ENCODE measurements at regions not wholly inside any gene's neighbourhood (a gene's known extent, or its start where the extent isn't known, plus 50 kb on each side); places are given as distances from the start of the nearest gene placed in this dataset.
"Not testable (repeated sequence)": the region's sequence is repeated elsewhere in the genome, so short reads cannot be mapped to it uniquely, and the experiment has no call there.

DNA sequence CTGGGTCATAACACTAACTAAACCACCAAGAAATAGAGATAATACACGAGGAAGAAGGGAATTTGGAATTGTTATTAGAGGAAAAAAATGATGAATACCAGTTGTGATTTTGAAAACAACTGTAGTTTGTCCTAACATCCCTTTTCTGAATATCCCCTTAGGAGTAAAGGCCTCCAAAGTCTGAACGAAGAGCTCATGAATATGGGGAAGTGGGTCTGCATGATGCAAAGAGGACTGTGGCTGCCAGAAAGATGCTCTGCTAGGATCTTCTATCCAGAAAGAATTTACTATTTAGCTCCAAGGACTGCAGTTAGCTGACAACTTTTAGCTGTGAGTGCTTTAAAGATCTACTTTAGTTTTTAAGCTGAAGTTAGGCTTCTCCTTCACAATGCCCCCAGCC lies 308.8 kb upstream of the HS3ST5 start:
- no peak for DNase-seq (ENCODE audit: low read depth in 2 of 2)

DNA sequence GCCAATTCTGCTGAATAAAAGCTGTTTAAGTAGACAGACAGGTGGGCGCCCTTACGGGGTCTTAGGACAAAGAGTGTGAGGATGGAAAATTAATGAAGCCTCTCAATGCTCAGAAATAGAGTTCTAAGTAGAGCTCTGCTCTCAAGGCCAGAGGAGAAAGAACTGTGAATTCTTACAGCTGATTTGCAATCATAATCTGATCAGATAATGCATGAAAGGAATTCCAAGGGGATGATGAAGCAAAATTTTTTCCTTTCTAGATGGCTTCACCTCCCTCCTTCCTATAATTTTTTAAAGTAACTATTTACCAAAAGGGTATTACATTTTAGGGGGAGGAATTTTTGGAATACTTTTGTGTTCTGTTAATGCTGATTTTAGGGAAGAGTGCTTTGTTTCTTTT lies 308.1 kb upstream of the HS3ST5 start:
- no peak for DNase-seq (ENCODE audit: low read depth in 2 of 2)

DNA sequence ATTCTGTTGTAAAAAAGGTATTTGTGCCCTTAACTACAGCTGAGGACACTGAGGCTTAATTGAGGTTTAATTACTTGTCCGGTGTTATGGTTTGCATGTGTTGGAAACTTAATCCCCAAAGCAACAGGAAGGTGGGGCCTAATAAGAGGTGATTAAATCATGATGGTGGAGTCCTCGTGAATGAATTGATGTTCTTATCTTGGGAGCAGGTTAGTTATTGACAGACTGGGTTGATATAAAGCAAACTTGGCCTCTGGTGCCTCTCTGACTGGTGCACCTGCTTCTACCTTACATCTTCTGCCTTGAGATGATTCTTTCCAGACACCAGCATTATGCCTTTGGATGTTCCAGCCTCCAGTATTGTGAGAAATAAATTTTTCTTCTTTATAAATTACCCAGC lies 306.5 kb upstream of the HS3ST5 start:
- DNase-seq (ENCODE audit: low read depth in 2 of 2) = no peak

DNA sequence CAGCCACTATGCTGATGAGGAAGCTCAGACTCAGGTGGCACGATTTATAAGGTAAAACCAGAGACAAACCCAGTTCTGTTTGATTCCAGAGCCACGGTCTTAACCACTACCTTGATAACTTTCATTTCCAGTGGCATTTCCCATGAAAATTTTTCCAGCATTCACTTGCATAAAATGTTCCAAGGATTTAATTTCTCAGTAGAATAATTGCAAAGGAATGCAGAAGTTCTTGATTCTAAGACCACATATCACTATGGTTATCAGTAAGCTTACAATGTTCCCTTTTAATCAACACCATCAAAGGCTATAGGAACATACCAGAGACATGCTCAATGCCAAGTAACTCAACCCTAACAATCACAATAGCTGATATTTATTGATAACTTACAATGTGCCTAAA lies 306.0 kb upstream of the HS3ST5 start:
- no peak for DNase-seq (ENCODE audit: low read depth in 2 of 2)

DNA sequence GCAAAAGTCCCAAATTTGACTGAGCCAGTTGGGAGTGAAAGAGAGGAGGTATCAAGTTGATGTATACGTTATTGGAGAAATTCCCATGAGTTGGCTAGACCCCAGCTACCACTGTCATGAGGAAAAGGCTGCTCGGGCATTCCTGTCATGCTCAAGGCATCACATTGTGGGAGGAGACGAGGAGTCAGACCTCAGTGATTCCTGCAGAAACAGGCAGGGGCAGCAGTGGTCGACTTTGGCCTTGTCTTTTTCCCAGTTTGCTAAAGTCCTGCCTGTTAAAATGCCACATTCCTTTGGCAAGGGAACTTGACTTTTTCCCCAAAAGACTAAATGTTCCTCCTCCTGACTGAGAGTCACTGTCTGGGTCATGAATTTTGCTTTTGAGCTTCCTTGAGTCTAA lies 295.5 kb upstream of the HS3ST5 start:
- DNase-seq (ENCODE audit: low read depth in 2 of 2) = no peak

DNA sequence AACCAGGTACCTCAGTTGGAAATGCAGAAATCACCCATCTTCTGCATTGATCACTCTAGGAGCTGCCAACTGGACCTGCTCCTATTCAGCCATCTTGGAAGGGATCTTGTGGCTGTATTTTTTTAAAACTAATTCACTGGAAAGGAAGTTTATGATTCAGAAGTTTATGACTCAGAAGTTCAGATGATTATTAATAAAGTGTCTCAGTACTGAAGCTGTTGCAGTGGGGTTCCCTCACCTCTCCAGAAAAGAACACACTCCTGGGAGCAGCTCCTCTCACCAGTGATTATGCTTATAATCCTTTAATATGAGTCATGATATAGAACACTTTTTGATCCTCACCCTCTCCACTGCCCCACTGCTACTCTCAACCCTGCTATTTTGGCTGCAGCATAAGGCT lies 291.2 kb upstream of the HS3ST5 start:
- DNase-seq (ENCODE audit: low read depth in 2 of 2) = no peak

DNA sequence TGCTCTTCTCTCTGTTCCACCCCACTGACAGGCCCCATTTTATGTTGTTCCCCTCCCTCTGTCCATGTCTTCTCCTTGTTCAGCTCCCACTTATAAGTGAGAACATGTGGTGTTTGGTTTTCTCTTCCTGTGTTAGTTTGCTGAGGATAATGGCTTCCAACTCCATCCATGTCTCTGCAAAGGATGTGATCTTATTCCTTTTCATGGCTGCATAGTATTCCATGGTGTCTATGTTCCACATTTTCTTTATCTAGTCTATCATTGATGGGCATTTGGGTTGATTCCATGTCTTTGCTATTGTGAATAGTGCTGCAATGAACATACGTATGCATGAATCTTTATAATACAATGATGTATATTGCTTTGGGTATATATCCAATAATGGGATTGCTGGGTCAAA lies 283.4 kb upstream of the HS3ST5 start:
- DNase-seq (ENCODE audit: low read depth in 2 of 2) = not testable (repeated sequence)

DNA sequence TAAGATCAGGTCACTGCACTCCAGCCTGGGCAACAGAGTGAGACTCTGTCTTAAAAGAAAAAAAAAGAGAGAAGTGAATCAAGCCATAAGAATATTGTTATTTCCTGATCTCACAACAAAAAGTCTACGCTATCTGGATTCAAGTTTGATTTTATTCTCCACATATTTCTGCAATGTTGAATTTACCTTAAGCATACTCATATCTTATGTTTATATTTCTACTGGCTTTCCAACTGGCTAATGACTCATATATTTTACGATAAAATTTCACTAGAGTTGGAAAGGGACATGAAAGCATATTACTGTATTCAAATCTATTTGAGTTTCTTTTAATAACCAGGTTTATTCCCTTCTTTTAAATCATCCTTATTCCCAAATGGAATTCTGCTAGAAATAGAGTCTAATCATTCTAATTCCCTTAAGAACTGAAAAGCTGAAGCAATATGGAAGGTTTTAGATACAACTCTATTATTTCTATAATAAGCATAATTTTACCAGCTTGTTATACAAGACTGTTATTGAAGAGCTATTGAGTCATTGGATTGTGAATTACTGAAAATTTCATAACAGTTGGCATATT lies 276.9 kb upstream of the HS3ST5 start:
- DNase-seq (ENCODE audit: low read depth in 2 of 2) = no peak

DNA sequence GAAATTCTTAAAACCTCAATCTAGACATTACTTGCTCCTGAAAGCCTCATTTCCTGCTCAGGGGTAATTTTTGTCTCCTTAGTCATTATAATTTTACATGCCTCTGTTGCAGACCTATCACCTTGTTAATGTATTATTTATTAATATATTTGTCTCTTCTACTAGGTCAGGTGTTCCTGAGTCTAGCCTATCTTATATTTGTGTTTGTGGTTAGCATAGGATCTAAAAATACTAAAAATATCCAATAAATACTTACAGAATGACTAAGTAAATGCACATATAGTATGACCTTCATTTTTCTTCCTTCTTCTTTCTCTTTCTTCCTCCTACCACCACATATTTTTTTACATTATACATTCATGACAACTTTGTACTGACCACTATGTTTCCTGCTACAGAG lies 268.9 kb upstream of the HS3ST5 start:
- no peak for DNase-seq (ENCODE audit: low read depth in 2 of 2)

DNA sequence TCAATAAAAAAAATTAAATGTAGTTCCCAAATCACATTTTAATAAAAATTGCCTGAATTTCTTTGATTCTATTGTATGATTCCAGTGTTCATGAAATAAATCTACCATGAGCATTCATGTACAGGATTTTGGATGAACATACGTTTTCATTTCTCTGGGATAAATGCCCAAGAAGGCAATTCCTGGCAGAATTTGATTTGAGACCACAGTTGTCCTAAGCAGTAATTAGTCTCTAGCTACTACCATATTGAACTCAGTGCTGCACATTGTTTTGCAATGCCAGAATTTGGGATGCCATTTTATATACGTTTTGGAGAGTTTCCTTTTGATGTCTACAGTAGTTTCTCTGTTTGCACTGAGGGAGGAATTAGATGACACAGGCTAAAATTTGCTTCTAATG lies 265.3 kb upstream of the HS3ST5 start:
- no peak for DNase-seq (ENCODE audit: low read depth in 2 of 2)

DNA sequence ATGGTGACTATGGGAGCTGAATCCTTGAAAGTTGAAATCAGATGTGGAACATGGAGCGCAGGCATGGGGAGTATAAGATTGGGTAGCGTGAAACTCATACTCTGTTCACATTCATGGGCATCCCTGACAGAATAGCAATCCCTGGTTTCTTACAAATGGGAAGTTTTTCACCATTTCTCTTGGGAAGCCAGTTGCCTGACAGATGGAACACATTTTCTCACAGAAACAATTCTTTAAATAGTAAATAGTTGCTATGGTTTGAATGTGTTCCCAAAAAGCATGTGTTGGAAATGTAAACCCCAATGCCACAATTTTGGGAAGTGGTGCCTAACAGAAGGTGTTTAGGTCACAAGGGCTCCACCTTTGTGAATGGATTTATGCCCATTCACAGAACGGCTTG lies 262.8 kb upstream of the HS3ST5 start:
- no peak for DNase-seq (ENCODE audit: low read depth in 2 of 2)

DNA sequence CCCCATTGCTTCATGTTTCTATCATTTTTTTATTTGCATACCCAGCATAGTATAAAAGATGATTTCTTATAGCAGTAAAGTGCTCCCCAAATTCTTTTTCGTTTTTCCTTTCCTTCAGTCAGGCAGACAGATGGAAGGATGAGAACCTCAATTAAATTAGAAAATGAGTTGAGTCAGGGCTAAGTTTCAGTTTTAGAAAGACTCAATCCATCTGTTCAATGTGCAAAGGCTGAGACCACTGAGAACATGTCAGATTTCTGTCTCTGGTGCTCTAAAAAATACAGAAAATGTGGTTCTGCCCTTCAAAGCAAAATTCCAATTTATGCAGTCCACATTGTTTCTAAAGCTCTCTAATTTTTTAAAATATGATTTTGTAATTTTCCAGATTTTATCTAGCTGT lies 257.6 kb upstream of the HS3ST5 start:
- DNase-seq (ENCODE audit: low read depth in 2 of 2) = no peak

DNA sequence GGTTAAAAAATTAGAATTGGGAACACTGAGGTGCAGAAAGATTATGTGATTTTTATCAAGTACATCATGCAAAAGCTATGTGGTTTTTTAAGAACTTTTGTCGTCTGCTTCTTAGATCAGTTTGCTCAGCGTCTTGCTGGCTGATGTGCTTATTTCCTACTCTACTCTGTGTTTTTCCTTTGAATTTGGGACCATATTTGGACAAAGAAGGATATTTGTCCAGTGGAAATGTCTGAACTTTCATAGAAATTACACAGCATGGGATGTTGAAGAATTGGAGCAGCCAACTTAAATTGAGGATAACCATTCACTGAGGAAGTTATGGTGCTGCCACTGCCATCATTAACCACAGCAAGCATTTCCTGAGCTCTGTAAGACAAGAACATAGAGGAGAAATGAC lies 252.8 kb upstream of the HS3ST5 start:
- no peak for DNase-seq (ENCODE audit: low read depth in 2 of 2)

DNA sequence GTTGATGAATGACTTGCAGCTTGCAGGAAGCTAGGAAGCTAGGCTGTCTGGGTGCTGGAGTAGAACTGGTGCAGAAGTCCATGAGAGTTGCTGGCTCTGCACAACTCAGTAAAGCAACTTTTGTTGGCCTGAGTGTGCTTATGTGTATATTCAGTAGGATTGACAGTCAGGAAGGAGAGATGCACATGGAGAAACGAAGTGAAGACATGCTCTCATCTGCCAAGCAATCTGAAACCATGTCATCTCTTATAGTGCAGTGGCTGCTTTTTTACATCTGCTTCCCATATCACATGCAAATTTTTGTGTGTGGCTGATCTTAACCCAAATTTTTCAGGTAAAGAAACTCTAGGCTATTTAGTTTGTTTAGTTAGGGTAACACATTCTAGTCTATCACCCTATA lies 252.4 kb upstream of the HS3ST5 start:
- DNase-seq (ENCODE audit: low read depth in 2 of 2) = no peak

DNA sequence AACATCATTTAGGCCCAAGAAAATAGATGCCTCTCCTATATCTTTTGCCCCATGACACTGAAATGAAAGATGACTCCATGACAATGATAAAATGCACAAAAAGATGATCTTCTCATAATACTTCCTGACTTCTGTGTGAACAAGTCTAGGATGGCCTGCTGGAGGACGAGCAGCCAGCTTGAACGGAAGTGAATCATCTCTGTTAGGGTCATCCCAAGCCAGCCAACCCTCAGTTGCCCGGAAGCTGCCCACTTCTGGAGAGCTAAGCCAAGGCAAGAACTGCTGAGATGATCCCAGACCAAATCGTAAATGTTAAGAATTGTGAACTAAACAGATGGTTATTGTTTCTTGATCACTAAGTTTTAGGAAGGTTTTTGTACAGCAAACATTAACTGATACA lies 249.7 kb upstream of the HS3ST5 start:
- no peak for DNase-seq (ENCODE audit: low read depth in 2 of 2)

DNA sequence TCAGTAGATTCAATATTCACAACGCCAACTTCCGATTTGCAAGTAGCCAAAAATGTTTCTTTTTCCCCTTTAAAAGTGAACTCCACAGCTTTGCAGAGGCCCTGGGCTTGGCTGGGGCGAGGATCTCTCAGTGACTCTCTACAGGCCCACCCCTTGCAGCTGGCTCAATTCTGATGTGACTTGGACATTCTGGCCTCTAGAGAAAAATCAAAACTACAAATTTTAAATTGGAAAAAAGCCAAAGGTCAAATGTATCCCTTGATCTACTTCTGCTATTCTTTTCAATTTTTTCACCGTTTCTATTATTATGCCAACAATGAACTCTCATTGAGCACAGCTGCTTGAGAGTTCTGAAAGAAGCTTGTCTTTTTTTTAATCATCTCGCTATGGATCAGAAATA lies 245.9 kb upstream of the HS3ST5 start:
- no peak for DNase-seq (ENCODE audit: low read depth in 2 of 2)

DNA sequence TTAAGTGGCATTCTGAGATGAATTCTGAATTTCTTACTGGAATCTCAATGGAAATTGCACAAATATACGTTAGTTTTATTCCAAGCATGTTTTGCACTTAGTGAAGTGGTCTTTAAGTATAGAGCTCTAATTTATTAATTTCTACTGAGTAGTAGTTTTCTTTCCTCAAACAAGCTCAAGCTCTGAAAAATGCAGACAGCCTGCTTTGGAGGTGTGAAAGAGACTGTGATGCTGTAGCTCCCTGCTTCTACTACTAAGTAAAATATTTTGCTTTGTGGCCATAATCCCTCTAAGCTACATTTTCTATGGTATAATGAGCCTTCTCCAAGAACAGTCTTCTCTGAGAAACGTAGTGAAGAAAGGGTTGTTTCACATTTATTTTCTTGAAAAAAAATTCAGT lies 243.5 kb upstream of the HS3ST5 start:
- no peak for DNase-seq (ENCODE audit: low read depth in 2 of 2)

DNA sequence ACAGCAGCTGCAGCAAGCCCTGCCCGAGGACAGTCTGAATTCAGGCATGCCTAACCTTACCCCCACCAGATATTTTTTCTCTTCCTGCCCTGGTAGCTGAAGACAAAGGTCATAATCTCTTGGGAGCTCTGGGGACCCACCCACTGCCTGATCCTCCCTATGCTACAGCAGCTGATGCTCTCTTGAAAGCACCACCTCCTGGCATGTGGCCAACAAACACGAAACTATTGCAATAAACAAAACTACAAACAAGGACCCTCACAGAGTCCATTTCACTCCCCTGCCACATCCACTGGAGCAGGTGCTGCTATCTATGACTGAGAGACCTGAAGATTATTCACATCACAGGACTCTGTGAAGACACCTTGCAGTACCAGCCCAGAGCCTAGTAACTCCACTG lies 238.5 kb upstream of the HS3ST5 start:
- DNase-seq (ENCODE audit: low read depth in 2 of 2) = no peak

DNA sequence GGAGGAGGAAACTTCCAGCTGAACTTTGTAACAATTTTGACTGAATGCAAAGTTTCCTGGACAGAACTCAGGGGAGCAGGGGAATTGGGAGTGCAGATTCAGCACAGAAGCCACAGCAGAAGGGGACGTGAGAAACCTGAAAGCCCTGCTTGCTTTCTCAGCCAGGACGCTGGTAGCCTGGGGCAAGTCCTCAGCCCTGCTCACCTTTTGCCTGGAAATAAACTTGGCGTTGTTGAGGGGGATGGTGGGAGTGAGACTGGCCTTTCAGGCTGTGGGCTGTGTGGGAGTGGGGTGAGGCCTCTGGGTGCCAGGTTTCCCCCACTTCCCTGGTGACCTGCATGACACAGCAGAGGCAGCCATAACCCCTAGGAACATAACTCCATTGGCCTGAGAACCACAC lies 238.1 kb upstream of the HS3ST5 start:
- no peak for DNase-seq (ENCODE audit: low read depth in 2 of 2)

DNA sequence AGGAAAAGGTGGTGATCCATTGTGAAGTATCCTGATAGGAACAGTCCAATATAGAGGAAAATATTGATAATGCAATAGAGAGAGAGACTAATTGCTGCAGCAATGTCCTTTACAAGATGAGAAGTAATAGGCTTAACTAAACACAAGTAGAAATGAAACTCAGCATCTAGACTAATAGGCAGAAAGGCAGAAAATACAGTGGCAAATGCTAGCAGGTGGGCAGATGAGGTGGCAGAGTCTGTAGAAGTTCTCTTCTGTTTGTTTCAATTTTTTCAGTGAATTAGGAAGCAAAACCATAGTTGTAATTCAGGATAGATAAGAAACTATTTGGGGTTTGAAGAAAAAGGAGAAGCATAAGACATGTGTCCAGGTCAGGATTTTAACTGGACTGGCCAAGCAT lies 236.7 kb upstream of the HS3ST5 start:
- no peak for DNase-seq (ENCODE audit: low read depth in 2 of 2)

DNA sequence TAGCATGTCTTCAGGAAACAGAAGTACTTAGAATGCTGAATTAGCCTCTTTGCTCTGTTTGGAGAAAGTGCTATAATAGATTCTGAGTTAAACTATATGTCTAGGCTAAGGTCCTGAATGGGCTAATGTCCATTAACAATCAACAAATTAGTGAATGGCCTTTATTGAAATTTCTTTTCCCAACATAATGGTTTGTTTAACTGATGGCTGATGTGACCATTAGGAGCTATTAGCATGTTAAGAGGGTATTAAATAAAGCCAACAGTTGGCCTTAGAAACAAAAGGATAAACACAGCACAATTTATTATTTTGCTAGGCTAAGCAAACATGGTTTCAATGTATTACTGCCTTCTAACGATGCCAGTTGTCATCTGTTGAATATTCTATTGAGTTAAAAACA lies 234.3 kb upstream of the HS3ST5 start:
- no peak for DNase-seq (ENCODE audit: low read depth in 2 of 2)

DNA sequence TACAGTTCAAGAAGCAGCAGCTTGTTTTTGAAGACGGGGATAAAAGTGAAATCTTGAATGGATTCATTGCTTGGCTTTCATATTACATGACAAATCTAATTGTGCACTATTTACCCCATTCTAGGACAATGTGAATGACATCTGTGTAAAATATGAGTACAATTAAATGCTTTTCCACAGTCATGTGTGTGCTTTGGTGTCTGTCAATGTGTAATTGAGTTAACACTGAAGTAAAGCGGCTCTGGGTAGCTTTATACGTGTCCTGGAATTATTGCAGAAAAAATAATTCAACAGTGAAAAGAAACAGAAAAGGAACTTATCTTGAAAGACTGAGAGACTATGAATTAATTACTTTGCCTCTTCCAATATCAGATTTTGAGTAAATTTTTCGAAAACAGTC lies 233.5 kb upstream of the HS3ST5 start:
- no peak for DNase-seq (ENCODE audit: low read depth in 2 of 2)

DNA sequence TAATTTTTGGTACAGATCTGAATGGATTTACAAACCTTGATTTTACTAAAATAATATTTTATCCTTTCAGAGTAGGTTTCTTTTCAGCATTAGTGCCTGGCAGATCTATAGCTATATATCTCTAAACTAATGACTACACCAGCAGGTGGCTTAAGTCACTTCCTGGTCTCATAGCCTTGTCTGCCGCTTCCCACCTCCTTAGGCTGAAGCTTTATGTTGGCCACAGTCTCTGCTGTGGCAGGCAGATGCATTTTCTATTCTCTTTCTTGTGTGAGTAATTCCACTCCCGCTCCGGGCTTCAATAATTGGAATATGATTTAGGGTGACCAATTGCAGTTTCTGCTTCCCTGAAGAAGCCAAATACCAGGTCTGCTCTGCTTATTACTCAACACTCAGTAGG lies 226.8 kb upstream of the HS3ST5 start:
- DNase-seq (ENCODE audit: low read depth in 2 of 2) = no peak

DNA sequence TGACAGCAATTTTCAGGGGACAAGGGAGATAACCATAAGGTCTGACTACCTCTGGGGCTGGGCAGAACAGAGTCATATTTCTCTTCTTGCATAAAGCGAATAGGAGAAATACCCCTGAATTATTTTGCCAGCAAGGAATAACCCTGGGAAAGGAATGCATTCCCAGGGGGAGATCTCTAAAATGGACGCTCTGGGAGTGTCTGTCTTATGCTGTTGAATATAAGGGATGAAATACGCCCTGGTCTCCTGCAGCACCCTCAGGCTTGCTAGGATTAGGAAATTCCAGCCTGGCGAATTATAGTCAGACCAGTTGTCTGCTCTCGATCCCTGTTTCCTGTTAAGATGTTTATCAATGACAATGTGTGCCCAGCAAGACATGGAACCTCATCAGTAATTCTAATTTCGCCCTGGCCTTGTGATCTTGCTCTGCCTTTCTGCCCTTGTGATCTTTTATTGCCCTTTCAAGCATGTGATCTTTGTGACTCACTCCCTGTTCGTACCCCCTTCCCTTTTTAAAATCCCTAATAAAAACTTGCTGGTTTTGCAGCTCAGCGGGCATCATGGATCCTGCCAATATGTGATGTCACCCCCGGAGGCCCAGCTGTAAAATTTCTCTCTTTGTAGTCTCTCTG lies 221.6 kb upstream of the HS3ST5 start:
- DNase-seq (ENCODE audit: low read depth in 2 of 2) = no peak
